Heart right ventricle (tissue), 16 donors: ENCODE measurements at regions not wholly inside any gene's neighbourhood (a gene's known extent, or its start where the extent isn't known, plus 50 kb on each side); places are given as distances from the start of the nearest gene placed in this dataset.

Experiments
- ATAC-seq, 8 donors: fragments of 200-7000 bp; cut with Tn5 transposase; one replicate each; pipeline ENCODE4 v1.9.1; 2020; ENCODE audit warnings: mild to moderate bottlenecking in 8 of 8, moderate library complexity in 8 of 8, moderate number of reproducible peaks in 1 of 8
- DNase-seq, 2 donors: peaks; one replicate each; pipeline ENCODE4 v3.0.0-alpha.2; 2020
- H3K27ac ChIP-seq, 10 donors: fragments of 200-600 bp; sonication (generic) in 2 of 10; one replicate each; pipeline versions ENCODE4 v1.5.0 to v1.8.0; 2020 to 2022; ENCODE audit warnings: mild to moderate bottlenecking in 3 of 10
- H3K27me3 ChIP-seq, 7 donors: fragments of 200-600 bp; one replicate each; pipeline ENCODE4 v1.8.0; 2021 to 2022; ENCODE audit warnings: mild to moderate bottlenecking in 2 of 7
- H3K36me3 ChIP-seq, 9 donors: fragments of 200-600 bp; sonication (generic) in 1 of 9; one replicate each; pipeline versions ENCODE4 v1.5.0 to v1.8.0; 2020 to 2022; ENCODE audit warnings: mild to moderate bottlenecking in 2 of 9
- H3K4me1 ChIP-seq, 9 donors: fragments of 200-600 bp; sonication (generic) in 1 of 9; one replicate each; pipeline versions ENCODE4 v1.5.0 to v1.8.0; 2020 to 2022; ENCODE audit warnings: mild to moderate bottlenecking in 4 of 9
- H3K4me3 ChIP-seq, 10 donors: fragments of 200-600 bp; sonication (generic) in 2 of 10; one replicate each; pipeline versions ENCODE4 v1.5.0 to v1.8.0; 2020 to 2022; ENCODE audit warnings: mild to moderate bottlenecking in 7 of 10, moderate library complexity in 2 of 10
- H3K9me3 ChIP-seq, 11 donors: fragments of 200-600 bp in 10 of 11; sonication (generic) in 2 of 11; one replicate each; pipeline versions ENCODE4 v1.5.0 to v1.8.0; 2013 to 2022; ENCODE audit warnings: mild to moderate bottlenecking in 2 of 11, control low read depth in 1 of 11, moderate library complexity in 1 of 11
- CTCF ChIP-seq, 9 donors: fragments of 200-600 bp; sonication (generic) in 2 of 9; IDR thresholded peaks; one replicate each; pipeline versions ENCODE4 v1.5.0 to v1.8.0; 2021 to 2022; ENCODE audit warnings: antibody characterized with exemption in 9 of 9, mild to moderate bottlenecking in 5 of 9, moderate library complexity in 1 of 9
- WGBS, 2 donors: extraction: QIAGEN DNeasy Blood & Tissue Kit; methylation state at CpG; one replicate each; pipeline ENCODE4 v1.1.7; 2013; ENCODE audit warnings: inconsistent platforms in 1 of 2; 5-methylcytosine and 5-hydroxymethylcytosine counted together
- intact Hi-C, 10 donors: fragments of 100-400 bp; cut with DNase I; formaldehyde crosslinking; loops; one replicate each; pipeline versions ENCODE4 v1.11.1 to v1.14.2; 2022
- donor health status: Arrhythmogenic right ventricular cardiomyopathy.
- donor health status: ischemic (EF 13 %, LVEDD 7.1; RV severe dilation, severe dysfunction).
- donor health status: healthy with polysubstance abuse.
- donor health status: DM: no; HTN: yes; CAD: no.
- donor health status: DM: no; HTN: no; CAD: no.
- donor health status: ischemic (EF 25% LVEDD 6.9; RV normal size, moderate dysfunction).
- donor health status: ischemic (EF 25% LVEDD 5.7; RV mildly dilated, moderate dysfunction).
- donor health status: healthy.
- donor health status: DM: yes; HTN: yes; CAD: no.
- donor health status: Ischemic cardiomyopathy.
- donor health status: ischemic (EF 35%, LVEDD 5.7; RV mildly dilated, moderate dysfunction).
- donor health status: nonischemic (EF 11% LVEDD 7.7; RV severe dilation, severe dysfunction).
- donor health status: DM: yes; HTN: yes; CAD: no.
- donor health status: PGD.
- donor health status: ischemic (EF 29% LVEDD 5.4; RV normal size, mild dysfunction).
- donor health status: nonischemic (EF 23%, LVEDD 6.1; RV moderate dilation, normal function).

- Histone ChIP-seq H3K27me3 (no peaks in the 10 kb centered on the region), H3K36me3 (no peaks in the 10 kb centered on the region), H3K4me3 (no peak overlapping the region), H3K4me1 (no peaks in the 10 kb centered on the region), H3K9me3 (peaks cover 0 to 3% (median 0%) of the 10 kb centered on the region in 11 donors), H3K27ac (no peak overlapping the region)
- no peak for DNase-seq
- 46 to 58% methylated on average over 2 of the region's 2 CpGs for WGBS, 2 donors
- TF ChIP-seq CTCF (IDR thresholded peaks at IDR 0.05): no peak
- no peak for ATAC-seq
- intact Hi-C loops: no loop called here
Observed at GRCh38 chrX:142742581-142742980, 283.1 kb upstream of the SPANXN4 start.

GRCh38 chrX:142733327-142733726, 292.4 kb upstream of the SPANXN4 start:
- TF ChIP-seq CTCF (IDR thresholded peaks at IDR 0.05): no peak
- WGBS, 2 donors: 53 to 67% methylated on average over 2 of the region's 2 CpGs
- Histone ChIP-seq H3K27me3 (no peaks in the 10 kb centered on the region), H3K36me3 (no peaks in the 10 kb centered on the region), H3K9me3 (peaks cover 0 to 5% (median 0%) of the 10 kb centered on the region in 11 donors), H3K27ac (no peak overlapping the region), H3K4me1 (no peaks in the 10 kb centered on the region), H3K4me3 (no peak overlapping the region)
- DNase-seq (no peak), ATAC-seq (no peak)
- intact Hi-C loops: no loop called here

- intact Hi-C loops: no loop called here
- H3K27ac ChIP-seq: no peak overlapping the region
- ATAC-seq (no peak), DNase-seq (no peak)
- 40 to 58% methylated on average over 3 of the region's 3 CpGs for WGBS, 2 donors
- H3K9me3 ChIP-seq: no peaks in the 10 kb centered on the region
- no peaks in the 10 kb centered on the region for H3K27me3 ChIP-seq
- no peak for TF ChIP-seq CTCF (IDR thresholded peaks at IDR 0.05)
- H3K4me1 ChIP-seq: no peaks in the 10 kb centered on the region
- no peaks in the 10 kb centered on the region for H3K36me3 ChIP-seq
- H3K4me3 ChIP-seq: no peak overlapping the region
Observed at GRCh38 chrX:142711796-142712290, 313.9 kb upstream of the SPANXN4 start.

- DNase-seq (no peak), ATAC-seq (no peak)
- H3K27ac ChIP-seq: no peak overlapping the region
- H3K9me3 ChIP-seq: peaks cover 0 to 4% (median 0%) of the 10 kb centered on the region in 11 donors
- intact Hi-C loops: no loop called here
- no peak overlapping the region for H3K4me3 ChIP-seq
- no peak for TF ChIP-seq CTCF (IDR thresholded peaks at IDR 0.05)
- no peaks in the 10 kb centered on the region for H3K27me3 ChIP-seq
- H3K4me1 ChIP-seq: no peaks in the 10 kb centered on the region
- 50 to 51% methylated on average over 2 of the region's 2 CpGs for whole genome bisulfite sequencing, 2 donors
- H3K36me3 ChIP-seq: no peaks in the 10 kb centered on the region
Observed at GRCh38 chrX:142702749-142703148, 323.0 kb upstream of the SPANXN4 start.
